ENCODE measurements at regions not wholly inside any gene's neighbourhood (a gene's known extent, or its start where the extent isn't known, plus 50 kb on each side); places are given as distances from the start of the nearest gene placed in this dataset.

GRCh38 chr11:115673720-115674119 lies 169.5 kb upstream of the CADM1 start:
- in situ Hi-C loops (cut with HindIII; ENCODE audit: low sequenced_read_pairs) = no loop called here

GRCh38 chr11:115672999-115673411 lies 168.8 kb upstream of the CADM1 start:
- in situ Hi-C loops (cut with HindIII; ENCODE audit: low sequenced_read_pairs) = no loop called here

GRCh38 chr11:115672412-115672811 lies 168.2 kb upstream of the CADM1 start:
- in situ Hi-C loops (cut with HindIII; ENCODE audit: low sequenced_read_pairs) = no loop called here

- in situ Hi-C loops (cut with HindIII; ENCODE audit: low sequenced_read_pairs) = no loop called here
Observed at GRCh38 chr11:115670538-115671205, 166.5 kb upstream of the CADM1 start.

GRCh38 chr11:115665958-115666357 lies 161.7 kb upstream of the CADM1 start:
- in situ Hi-C loops (cut with HindIII; ENCODE audit: low sequenced_read_pairs) = no loop called here

- in situ Hi-C loops (cut with HindIII; ENCODE audit: low sequenced_read_pairs) = no loop called here
Observed at GRCh38 chr11:115665175-115665821, 161.1 kb upstream of the CADM1 start.

GRCh38 chr11:115664313-115664712 lies 160.1 kb upstream of the CADM1 start:
- in situ Hi-C loops (cut with HindIII; ENCODE audit: low sequenced_read_pairs) = no loop called here

- in situ Hi-C loops (cut with HindIII; ENCODE audit: low sequenced_read_pairs) = no loop called here
Observed at GRCh38 chr11:115663790-115664189, 159.6 kb upstream of the CADM1 start.

GRCh38 chr11:115660030-115660805 lies 156.0 kb upstream of the CADM1 start:
- in situ Hi-C loops (cut with HindIII; ENCODE audit: low sequenced_read_pairs) = no loop called here

GRCh38 chr11:115659061-115659963 lies 155.1 kb upstream of the CADM1 start:
- in situ Hi-C loops (cut with HindIII; ENCODE audit: low sequenced_read_pairs) = no loop called here

- in situ Hi-C loops (cut with HindIII; ENCODE audit: low sequenced_read_pairs) = no loop called here
Observed at GRCh38 chr11:115657586-115657985, 153.4 kb upstream of the CADM1 start.

- in situ Hi-C loops (cut with HindIII; ENCODE audit: low sequenced_read_pairs) = no loop called here
Observed at GRCh38 chr11:115656669-115657068, 152.5 kb upstream of the CADM1 start.

- in situ Hi-C loops (cut with HindIII; ENCODE audit: low sequenced_read_pairs) = no loop called here
Observed at GRCh38 chr11:115656041-115656440, 151.8 kb upstream of the CADM1 start.

GRCh38 chr11:115654792-115655191 lies 150.6 kb upstream of the CADM1 start:
- in situ Hi-C loops (cut with HindIII; ENCODE audit: low sequenced_read_pairs) = no loop called here

GRCh38 chr11:115653926-115654325 lies 149.7 kb upstream of the CADM1 start:
- in situ Hi-C loops (cut with HindIII; ENCODE audit: low sequenced_read_pairs) = no loop called here

- in situ Hi-C loops (cut with HindIII; ENCODE audit: low sequenced_read_pairs) = no loop called here
Observed at GRCh38 chr11:115653076-115653475, 148.9 kb upstream of the CADM1 start.

- in situ Hi-C loops (cut with HindIII; ENCODE audit: low sequenced_read_pairs) = no loop called here
Observed at GRCh38 chr11:115652496-115652895, 148.3 kb upstream of the CADM1 start.

GRCh38 chr11:115652094-115652493 lies 147.9 kb upstream of the CADM1 start:
- in situ Hi-C loops (cut with HindIII; ENCODE audit: low sequenced_read_pairs) = no loop called here

GRCh38 chr11:115649461-115649860 lies 145.2 kb upstream of the CADM1 start:
- in situ Hi-C loops (cut with HindIII; ENCODE audit: low sequenced_read_pairs) = no loop called here

GRCh38 chr11:115645631-115646317 lies 141.6 kb upstream of the CADM1 start:
- in situ Hi-C loops (cut with HindIII; ENCODE audit: low sequenced_read_pairs) = no loop called here

Data from endothelial cell of hepatic sinusoid (primary cell).